Retina (tissue), 1 donor: ENCODE measurements at regions not wholly inside any gene's neighbourhood (a gene's known extent, or its start where the extent isn't known, plus 50 kb on each side); places are given as distances from the start of the nearest gene placed in this dataset.
"Not testable (repeated sequence)": the region's sequence is repeated elsewhere in the genome, so short reads cannot be mapped to it uniquely, and the experiment has no call there.

Experiments
- DNase-seq: peaks from one replicate; pipeline ENCODE4 v3.0.0-alpha.2; 2016

- DNase-seq = no peak
Measured at GRCh38 chr1:172755099-172755498, 96.2 kb downstream of the FASLG start.

- no peak for DNase-seq
Measured at GRCh38 chr1:172756024-172756423, 97.1 kb downstream of the FASLG start.

- no peak for DNase-seq
Measured at GRCh38 chr1:172758259-172758658, 99.4 kb downstream of the FASLG start.

GRCh38 chr1:172760121-172760520 lies 101.2 kb downstream of the FASLG start:
- no peak for DNase-seq

GRCh38 chr1:172761581-172762486 lies 102.9 kb downstream of the FASLG start:
- DNase-seq = no peak

GRCh38 chr1:172763057-172763456 lies 104.2 kb downstream of the FASLG start:
- no peak for DNase-seq

- no peak for DNase-seq
Measured at GRCh38 chr1:172764378-172764777, 105.5 kb downstream of the FASLG start.

- DNase-seq = no peak
Measured at GRCh38 chr1:172766462-172766861, 107.6 kb downstream of the FASLG start.

- DNase-seq = no peak
Measured at GRCh38 chr1:172770071-172770470, 111.2 kb downstream of the FASLG start.

GRCh38 chr1:172774561-172774960 lies 115.7 kb downstream of the FASLG start:
- no peak for DNase-seq

GRCh38 chr1:172775606-172776005 lies 116.7 kb downstream of the FASLG start:
- DNase-seq = no peak

- DNase-seq = no peak
Measured at GRCh38 chr1:172776071-172776470, 117.2 kb downstream of the FASLG start.

- DNase-seq = no peak
Measured at GRCh38 chr1:172777767-172778166, 118.9 kb downstream of the FASLG start.

GRCh38 chr1:172778456-172779455 lies 119.9 kb downstream of the FASLG start:
- no peak for DNase-seq

GRCh38 chr1:172779491-172779890 lies 120.6 kb downstream of the FASLG start:
- DNase-seq = no peak

- DNase-seq = no peak
Measured at GRCh38 chr1:172781513-172782140, 122.7 kb downstream of the FASLG start.

GRCh38 chr1:172789840-172790239 lies 130.9 kb downstream of the FASLG start:
- DNase-seq = no peak

- DNase-seq = no peak
Measured at GRCh38 chr1:172790245-172790644, 131.3 kb downstream of the FASLG start.

- no peak for DNase-seq
Measured at GRCh38 chr1:172793823-172794222, 134.9 kb downstream of the FASLG start.

- no peak for DNase-seq
Measured at GRCh38 chr1:172795741-172796140, 136.8 kb downstream of the FASLG start.

- not testable (repeated sequence) for DNase-seq
Measured at GRCh38 chr1:172799804-172800203, 140.9 kb downstream of the FASLG start.

GRCh38 chr1:172801771-172802322 lies 142.9 kb downstream of the FASLG start:
- DNase-seq = no peak

GRCh38 chr1:172809750-172810149 lies 150.8 kb downstream of the FASLG start:
- DNase-seq = no peak
